ENCODE measurements at regions not wholly inside any gene's neighbourhood (a gene's known extent, or its start where the extent isn't known, plus 50 kb on each side); places are given as distances from the start of the nearest gene placed in this dataset.

DNA sequence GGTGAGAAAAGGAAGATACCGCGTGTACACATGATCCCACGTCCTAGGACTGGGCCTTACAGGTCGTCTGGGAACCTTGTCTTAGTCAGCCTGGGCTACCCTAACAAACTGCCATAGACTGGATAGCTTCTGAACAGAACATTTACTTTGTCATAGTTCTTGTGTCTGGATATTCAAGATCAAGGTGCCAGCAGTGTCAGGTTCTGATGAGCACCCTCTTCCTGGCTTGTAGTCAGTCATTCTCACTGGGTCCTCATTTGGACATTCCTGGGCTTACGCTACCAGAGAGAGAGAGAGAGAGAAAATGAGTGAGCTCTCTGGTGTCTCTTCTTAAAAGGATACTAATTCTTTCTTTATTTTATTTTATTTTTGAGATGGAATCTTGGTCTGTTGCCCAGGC lies 685.8 kb upstream of the RBFOX1 start:
- Histone ChIP-seq H2AFZ (ENCODE audit: low read length) (no peak overlapping the region), H3K4me3 (replicated peaks in 1 of 4; ENCODE audit: control extremely low read depth in 1 of 4, insufficient read depth in 1 of 4, low read depth in 3 of 4, low read length in 4 of 4) (no peak overlapping the region), H3K27ac (ENCODE audit: insufficient read depth, low read length) (no peak overlapping the region), H3K4me1 (ENCODE audit: control insufficient read depth, extremely low read depth, insufficient read depth, low read length) (no peaks in the 10 kb centered on the region), H3K4me2 (ENCODE audit: extremely low read depth, insufficient read depth, low read length) (no peak overlapping the region), H3K9me3 (ENCODE audit: control insufficient read depth, insufficient read depth, low read depth, low read length) (no peaks in the 10 kb centered on the region), H3K79me2 (ENCODE audit: control insufficient read depth, insufficient read depth, low read length) (no peaks in the 10 kb centered on the region), H3K36me3 (ENCODE audit: control insufficient read depth, insufficient read depth, low read length) (no peaks in the 10 kb centered on the region), H4K20me1 (ENCODE audit: control insufficient read depth, extremely low read depth, insufficient read depth, low read length) (no peaks in the 10 kb centered on the region), H3K27me3 (ENCODE audit: control insufficient read depth, insufficient read depth, low read length) (no peaks in the 10 kb centered on the region), H3K9ac (ENCODE audit: insufficient read depth, low read length) (no peak overlapping the region)
- no peak for DNase-seq (ENCODE audit: low read depth in 2 of 2)
- no peak for TF ChIP-seq EZH2 (IDR thresholded peaks at IDR 0.05; ENCODE audit: low read length, missing control alignments)
- TF ChIP-seq CTCF (conservative IDR thresholded peaks at IDR 0.05 in 1 of 2, IDR thresholded peaks at IDR 0.05 in 1 of 2; ENCODE audit: low read depth in 1 of 2, low read length in 2 of 2) = no peak

DNA sequence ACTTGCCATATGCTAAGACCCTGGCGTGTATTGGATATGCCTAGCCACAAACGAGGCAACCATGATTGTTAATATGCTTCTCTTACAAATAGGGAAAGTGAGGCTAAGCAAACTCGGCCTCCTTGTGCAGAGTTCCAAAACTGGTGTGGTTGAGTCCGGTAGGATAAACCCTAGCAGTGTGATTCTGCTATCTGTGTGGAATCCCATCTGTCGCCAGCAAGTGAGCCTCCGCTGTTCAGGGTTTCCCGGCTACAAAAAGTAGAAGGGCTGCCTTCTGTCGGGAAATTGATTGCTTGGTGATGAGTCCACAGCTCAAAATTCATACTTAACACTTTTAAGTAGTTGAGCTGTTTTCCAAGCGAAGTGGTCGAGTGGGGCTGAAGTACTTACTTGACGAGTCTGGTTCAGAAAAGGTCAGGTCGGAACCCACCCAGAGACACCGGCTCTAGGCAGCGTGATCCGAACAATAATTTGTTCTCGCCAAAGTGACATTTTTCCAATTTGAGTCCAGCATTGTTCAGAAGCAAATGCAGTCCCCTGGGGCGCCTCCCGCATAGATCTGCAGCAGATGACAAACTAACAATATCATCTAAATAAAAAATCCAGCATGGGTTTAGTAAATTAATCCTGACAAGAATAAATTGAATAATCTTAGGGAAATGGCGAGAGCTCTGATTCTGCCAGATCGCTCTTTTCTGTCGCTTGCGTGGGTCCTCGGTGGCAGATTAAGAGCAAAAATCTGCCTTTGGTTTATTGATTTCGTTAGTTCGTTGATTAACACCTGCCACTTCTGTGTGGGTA lies 686.7 kb upstream of the RBFOX1 start:
- no peaks in the 10 kb centered on the region for H3K27me3 ChIP-seq (ENCODE audit: control insufficient read depth, insufficient read depth, low read length)
- H3K36me3 ChIP-seq (ENCODE audit: control insufficient read depth, insufficient read depth, low read length) = no peaks in the 10 kb centered on the region
- no peak overlapping the region for H3K4me2 ChIP-seq (ENCODE audit: extremely low read depth, insufficient read depth, low read length)
- no peak for DNase-seq (ENCODE audit: low read depth in 2 of 2)
- H3K27ac ChIP-seq (ENCODE audit: insufficient read depth, low read length) = no peak overlapping the region
- no peaks in the 10 kb centered on the region for H3K79me2 ChIP-seq (ENCODE audit: control insufficient read depth, insufficient read depth, low read length)
- H3K4me3 ChIP-seq (replicated peaks in 1 of 4; ENCODE audit: control extremely low read depth in 1 of 4, insufficient read depth in 1 of 4, low read depth in 3 of 4, low read length in 4 of 4) = no peak overlapping the region
- no peak overlapping the region for H3K9ac ChIP-seq (ENCODE audit: insufficient read depth, low read length)
- no peak overlapping the region for H2AFZ ChIP-seq (ENCODE audit: low read length)
- no peaks in the 10 kb centered on the region for H4K20me1 ChIP-seq (ENCODE audit: control insufficient read depth, extremely low read depth, insufficient read depth, low read length)
- no peaks in the 10 kb centered on the region for H3K9me3 ChIP-seq (ENCODE audit: control insufficient read depth, insufficient read depth, low read depth, low read length)
- TF ChIP-seq EZH2 (IDR thresholded peaks at IDR 0.05; ENCODE audit: low read length, missing control alignments) (no peak), CTCF (conservative IDR thresholded peaks at IDR 0.05 in 1 of 2, IDR thresholded peaks at IDR 0.05 in 1 of 2; ENCODE audit: low read depth in 1 of 2, low read length in 2 of 2) (no peak)
- H3K4me1 ChIP-seq (ENCODE audit: control insufficient read depth, extremely low read depth, insufficient read depth, low read length) = no peaks in the 10 kb centered on the region

GRCh38 chr16:6644916-6645315 lies 687.7 kb upstream of the RBFOX1 start:
- Histone ChIP-seq H3K79me2 (ENCODE audit: control insufficient read depth, insufficient read depth, low read length) (no peaks in the 10 kb centered on the region), H4K20me1 (ENCODE audit: control insufficient read depth, extremely low read depth, insufficient read depth, low read length) (no peaks in the 10 kb centered on the region), H2AFZ (ENCODE audit: low read length) (no peak overlapping the region), H3K4me1 (ENCODE audit: control insufficient read depth, extremely low read depth, insufficient read depth, low read length) (no peaks in the 10 kb centered on the region), H3K9ac (ENCODE audit: insufficient read depth, low read length) (no peak overlapping the region), H3K27me3 (ENCODE audit: control insufficient read depth, insufficient read depth, low read length) (no peaks in the 10 kb centered on the region), H3K4me3 (replicated peaks in 1 of 4; ENCODE audit: control extremely low read depth in 1 of 4, insufficient read depth in 1 of 4, low read depth in 3 of 4, low read length in 4 of 4) (no peak overlapping the region), H3K27ac (ENCODE audit: insufficient read depth, low read length) (no peak overlapping the region), H3K9me3 (ENCODE audit: control insufficient read depth, insufficient read depth, low read depth, low read length) (no peaks in the 10 kb centered on the region), H3K36me3 (ENCODE audit: control insufficient read depth, insufficient read depth, low read length) (no peaks in the 10 kb centered on the region), H3K4me2 (ENCODE audit: extremely low read depth, insufficient read depth, low read length) (no peak overlapping the region)
- no peak for DNase-seq (ENCODE audit: low read depth in 2 of 2)
- TF ChIP-seq EZH2 (IDR thresholded peaks at IDR 0.05; ENCODE audit: low read length, missing control alignments) (no peak), CTCF (conservative IDR thresholded peaks at IDR 0.05 in 1 of 2, IDR thresholded peaks at IDR 0.05 in 1 of 2; ENCODE audit: low read depth in 1 of 2, low read length in 2 of 2) (no peak)

All from fibroblast of lung (primary cell).